NCI-H510A (cell line): ENCODE measurements at regions not wholly inside any gene's neighbourhood (a gene's known extent, or its start where the extent isn't known, plus 50 kb on each side); places are given as distances from the start of the nearest gene placed in this dataset.

ENCODE experiments used
- DNase-seq: peaks from one replicate; lab custom pipeline; 2025; lab: John Stamatoyannopoulos, UW

- DNase-seq: no peak
These were observed 103.7 kb upstream of the TLE3 start for GRCh38 chr15:70201425-70201775.

GRCh38 chr15:70200511-70201424 lies 103.1 kb upstream of the TLE3 start:
- no peak for DNase-seq

- DNase-seq: no peak
These were observed 102.1 kb upstream of the TLE3 start for GRCh38 chr15:70199540-70200410.

GRCh38 chr15:70199124-70199482 lies 101.4 kb upstream of the TLE3 start:
- no peak for DNase-seq

GRCh38 chr15:70198441-70199123 lies 100.9 kb upstream of the TLE3 start:
- no peak for DNase-seq

- DNase-seq: no peak
These were observed 100.2 kb upstream of the TLE3 start for GRCh38 chr15:70197945-70198361.

- DNase-seq: no peak
These were observed 99.7 kb upstream of the TLE3 start for GRCh38 chr15:70197318-70197944.

GRCh38 chr15:70196372-70197316 lies 98.9 kb upstream of the TLE3 start:
- DNase-seq: peak; percentile 90

- DNase-seq: no peak
These were observed 98.0 kb upstream of the TLE3 start for GRCh38 chr15:70195587-70196305.

GRCh38 chr15:70195171-70195570 lies 97.5 kb upstream of the TLE3 start:
- no peak for DNase-seq

GRCh38 chr15:70194266-70194665 lies 96.5 kb upstream of the TLE3 start:
- no peak for DNase-seq

- no peak for DNase-seq
These were observed 96.0 kb upstream of the TLE3 start for GRCh38 chr15:70193734-70194133.

GRCh38 chr15:70192490-70192889 lies 94.8 kb upstream of the TLE3 start:
- no peak for DNase-seq

GRCh38 chr15:70192041-70192440 lies 94.3 kb upstream of the TLE3 start:
- no peak for DNase-seq

GRCh38 chr15:70190965-70191364 lies 93.2 kb upstream of the TLE3 start:
- no peak for DNase-seq

- DNase-seq: no peak
These were observed 92.3 kb upstream of the TLE3 start for GRCh38 chr15:70189826-70190695.

- no peak for DNase-seq
These were observed 90.6 kb upstream of the TLE3 start for GRCh38 chr15:70188286-70188685.

- DNase-seq: no peak
These were observed 89.6 kb upstream of the TLE3 start for GRCh38 chr15:70187331-70187730.

- no peak for DNase-seq
These were observed 88.4 kb upstream of the TLE3 start for GRCh38 chr15:70186152-70186551.
